Endothelial cell of umbilical vein (primary cell): ENCODE measurements at regions not wholly inside any gene's neighbourhood (a gene's known extent, or its start where the extent isn't known, plus 50 kb on each side); places are given as distances from the start of the nearest gene placed in this dataset.
"Not testable (repeated sequence)": the region's sequence is repeated elsewhere in the genome, so short reads cannot be mapped to it uniquely, and the experiment has no call there.

Experiments used
- BruUV-seq: library from RNA; stranded (reverse); fragments of 400-500 nt; replicated peaks from 2 replicates; lab custom pipeline; 2021; lab: Mats Ljungman, UMichigan
- CTCF ChIA-PET: fragments of 300-600, 350-600 bp; sonication (Branson Sonifier 250); formaldehyde crosslinking; loops from one replicate; lab custom pipeline; 2021; ENCODE audit warnings: antibody characterized with exemption, inconsistent platforms; lab: Charles Lee
- POLR2A ChIA-PET: fragments of 300-600, 350-600 bp; sonication (Branson Sonifier 250); formaldehyde crosslinking; loops from one replicate; lab custom pipeline; 2021; ENCODE audit warnings: antibody characterized with exemption, inconsistent platforms; lab: Charles Lee
- DNase-seq: peaks from one replicate; pipeline ENCODE4 v3.0.0-alpha.2; 2011; ENCODE audit warnings: low read depth, low spot score
- FAIRE-seq: peaks from 2 replicates; lab custom pipeline; 2011; peaks lifted over from hg19 to GRCh38; lab: Jason Lieb, UNC
- H2AFZ ChIP-seq: 2 replicates; pipeline ENCODE4 v1.6.0; 2012; ENCODE audit warnings: low read depth, low read length, control low read depth, inconsistent platforms
- H3K27ac ChIP-seq: 2 replicates; pipeline ENCODE4 v1.5.1; 2011; ENCODE audit warnings: low read depth, mild to moderate bottlenecking, control low read depth, low read length, moderate library complexity; ENCODE audit not compliant: insufficient read depth
- H3K27me3 ChIP-seq, 2 experiments: 2 replicates each; pipeline versions ENCODE4 v1.6.0 to v1.6.1; 2011; ENCODE audit warnings: low read length in 2 of 2, mixed read lengths in 1 of 2; ENCODE audit not compliant: control insufficient read depth in 2 of 2, insufficient read depth in 2 of 2
- H3K36me3 ChIP-seq, 2 experiments: 2 replicates in 1 of 2; 3 replicates in 1 of 2; pipeline ENCODE4 v1.5.1; 2011; ENCODE audit warnings: low read length in 2 of 2, mild to moderate bottlenecking in 1 of 2, moderate library complexity in 1 of 2; ENCODE audit not compliant: control insufficient read depth in 2 of 2, insufficient read depth in 2 of 2; ENCODE audit errors: extremely low read depth in 1 of 2
- H3K4me1 ChIP-seq: 3 replicates; pipeline ENCODE4 v1.5.1; 2011; ENCODE audit warnings: mild to moderate bottlenecking, low read length; ENCODE audit not compliant: control insufficient read depth, insufficient read depth; ENCODE audit errors: extremely low read depth
- H3K4me2 ChIP-seq: 2 replicates; pipeline ENCODE4 v1.6.1; 2011; ENCODE audit warnings: low read length, control low read depth, mixed read lengths; ENCODE audit not compliant: insufficient read depth
- H3K4me3 ChIP-seq, 3 experiments: fragments of 200-600 bp in 1 of 3; sonication (generic), shearing (Covaris generic) in 1 of 3; replicated peaks in 1 of 3; 2 replicates each; pipeline ENCODE4 v1.5.1; 2011 to 2016; ENCODE audit warnings: control low read depth in 3 of 3, low read length in 3 of 3, mild to moderate bottlenecking in 2 of 3, inconsistent platforms in 1 of 3, low read depth in 1 of 3, moderate library complexity in 1 of 3; ENCODE audit not compliant: insufficient read depth in 1 of 3
- H3K79me2 ChIP-seq: 2 replicates; pipeline ENCODE4 v1.6.0; 2012; ENCODE audit warnings: low read length, inconsistent platforms; ENCODE audit not compliant: control insufficient read depth, insufficient read depth
- H3K9ac ChIP-seq: replicated peaks from 2 replicates; pipeline ENCODE3; 2011; ENCODE audit warnings: low read length, control low read depth; ENCODE audit not compliant: insufficient read depth; ENCODE audit errors: extremely low read depth
- H3K9me1 ChIP-seq: replicated peaks from 3 replicates; pipeline ENCODE4 v1.6.0; 2011; ENCODE audit warnings: mild to moderate bottlenecking, low read length; ENCODE audit not compliant: control insufficient read depth, insufficient read depth; ENCODE audit errors: extremely low read depth
- H3K9me3 ChIP-seq: replicated peaks from 2 replicates; pipeline ENCODE4 v1.5.1; 2012; ENCODE audit warnings: low read length, inconsistent platforms; ENCODE audit not compliant: control insufficient read depth, insufficient read depth
- H4K20me1 ChIP-seq: replicated peaks from 2 replicates; pipeline ENCODE3; 2011; ENCODE audit warnings: mild to moderate bottlenecking, low read length; ENCODE audit not compliant: control insufficient read depth, insufficient read depth; ENCODE audit errors: extremely low read depth
- dilution Hi-C: fragments of 300-500 bp; cut with MboI; formaldehyde crosslinking; loops from one replicate; pipeline ENCODE4 v1.15.0; 2019; ENCODE audit warnings: low sequenced_read_pairs; ENCODE audit not compliant: extremely low pct_ligation_motif_present
- intact Hi-C: fragments of 100-400 bp; cut with micrococcal nuclease; formaldehyde crosslinking; loops from one replicate; pipeline ENCODE4 v1.10.0; 2022

- FAIRE-seq, BruUV-seq, dilution Hi-C loops, H3K36me3 ChIP-seq, H3K79me2 ChIP-seq, H3K4me3 ChIP-seq, H2AFZ ChIP-seq, H3K4me1 ChIP-seq, DNase-seq, H3K9ac ChIP-seq, H4K20me1 ChIP-seq, H3K27ac ChIP-seq, POLR2A ChIA-PET, intact Hi-C loops, H3K9me3 ChIP-seq, H3K9me1 ChIP-seq, H3K4me2 ChIP-seq, CTCF ChIA-PET, H3K27me3 ChIP-seq: not testable (repeated sequence)
Observed at GRCh38 chrX:115727792-115728732, 167.1 kb downstream of the PLS3 start.

- not testable (repeated sequence) for FAIRE-seq
Observed at GRCh38 chrX:115732530-115732929, 171.6 kb downstream of the PLS3 start.

GRCh38 chrX:115735269-115735668 lies 174.3 kb downstream of the PLS3 start:
- H3K27ac ChIP-seq, H4K20me1 ChIP-seq, H3K4me1 ChIP-seq, BruUV-seq, H3K27me3 ChIP-seq, CTCF ChIA-PET, H3K4me2 ChIP-seq, H3K9me1 ChIP-seq, H3K9me3 ChIP-seq, H2AFZ ChIP-seq, intact Hi-C loops, H3K4me3 ChIP-seq, H3K79me2 ChIP-seq, H3K9ac ChIP-seq, DNase-seq, dilution Hi-C loops, H3K36me3 ChIP-seq, POLR2A ChIA-PET, FAIRE-seq: not testable (repeated sequence)

More at GRCh38 chrX:115732530-115732929, 171.6 kb downstream of the PLS3 start:
- H3K9ac ChIP-seq, CTCF ChIA-PET, H3K4me2 ChIP-seq, H3K79me2 ChIP-seq, POLR2A ChIA-PET, H4K20me1 ChIP-seq, dilution Hi-C loops, BruUV-seq, H3K4me1 ChIP-seq, H2AFZ ChIP-seq, H3K36me3 ChIP-seq, H3K4me3 ChIP-seq, H3K27ac ChIP-seq, H3K27me3 ChIP-seq, DNase-seq, intact Hi-C loops, H3K9me3 ChIP-seq, H3K9me1 ChIP-seq: not testable (repeated sequence)
